Suppressor macrophage treated with lipopolysaccharide for 4 hours (primary cell): ENCODE measurements at regions not wholly inside any gene's neighbourhood (a gene's known extent, or its start where the extent isn't known, plus 50 kb on each side); places are given as distances from the start of the nearest gene placed in this dataset.
A peak's percentile ranks its signal among the peaks of the same experiment; 100 is the strongest.

Experiments used
- DNase-seq: peaks from one replicate; pipeline ENCODE4 v3.0.0-alpha.2; 2020

DNA sequence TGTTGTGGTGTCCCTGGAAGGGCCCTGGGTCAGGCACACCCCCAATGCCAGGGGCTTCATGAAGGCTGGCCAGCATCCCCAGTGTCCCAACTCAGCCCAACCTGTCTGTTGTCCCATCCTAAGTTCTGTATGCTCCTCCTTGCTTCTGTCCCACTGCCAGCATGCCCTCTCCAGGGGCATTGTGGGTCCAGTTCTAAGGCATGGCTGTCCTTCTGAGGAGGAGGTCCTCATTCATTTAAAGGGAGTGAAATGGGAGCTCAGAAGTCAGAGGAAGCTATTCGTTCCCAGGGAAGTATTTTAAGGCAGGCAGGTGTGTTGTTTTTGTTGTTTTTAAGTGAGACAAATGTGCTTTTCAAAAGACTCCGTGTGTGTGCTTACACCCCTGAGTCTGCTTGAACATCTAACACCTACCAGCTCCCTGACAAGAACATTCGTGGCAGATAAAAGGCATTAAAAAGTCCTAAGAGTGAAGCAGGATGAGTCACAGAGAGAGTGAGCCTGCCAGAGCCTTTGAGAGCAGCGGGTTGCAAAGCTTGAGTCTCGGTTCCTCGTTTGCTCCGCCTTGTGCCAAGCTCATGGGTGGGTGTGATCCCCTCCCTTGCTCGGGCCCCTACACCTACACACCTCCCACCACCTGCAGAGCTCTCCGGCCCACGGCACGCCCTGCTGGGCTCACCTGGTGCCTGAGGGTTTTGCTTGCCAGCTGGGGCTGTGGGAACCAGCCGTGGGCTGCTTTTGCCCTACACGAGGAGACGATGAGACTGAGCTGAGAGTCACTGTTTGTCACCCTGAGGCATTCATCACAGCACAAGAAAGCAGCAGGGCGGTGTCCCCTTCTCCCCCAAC, 183.4 kb upstream of the TOPAZ1 start:
- peak; percentile 27 for DNase-seq

DNA sequence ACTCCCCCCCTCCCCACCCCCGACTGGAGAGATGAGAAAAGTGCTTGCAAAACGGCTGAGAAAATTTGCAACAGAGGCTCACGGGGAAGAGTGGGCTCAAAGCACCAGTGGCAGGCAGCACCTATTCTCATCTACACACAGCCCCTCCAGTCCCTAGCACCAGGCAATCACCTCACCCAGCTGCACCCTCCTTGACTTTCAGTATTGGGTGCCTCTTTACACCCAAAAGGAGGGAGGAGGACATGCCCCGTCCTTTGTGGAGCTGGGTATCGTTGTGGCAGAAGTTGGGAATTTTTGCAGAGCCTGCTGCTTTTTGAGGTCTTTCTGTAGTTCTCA, 182.8 kb upstream of the TOPAZ1 start:
- no peak for DNase-seq

DNA sequence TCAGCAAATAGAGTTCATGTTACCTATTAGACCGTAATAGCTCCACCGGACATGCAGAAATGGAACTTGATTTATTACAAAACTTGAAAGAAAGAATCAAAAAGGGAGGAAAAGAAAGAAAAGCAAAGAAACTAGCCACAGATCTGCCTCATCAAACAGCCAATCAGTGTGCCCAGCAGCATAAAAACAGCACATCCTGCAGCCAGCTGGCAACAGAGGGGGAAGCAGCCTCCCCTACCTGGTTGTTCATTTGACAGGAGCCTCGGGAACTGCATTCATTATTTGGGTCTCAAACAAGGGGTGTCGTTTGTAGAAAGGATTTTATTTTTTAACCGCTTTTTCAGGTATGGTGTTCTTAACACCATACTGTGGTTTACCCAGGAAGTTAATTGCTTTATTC, 181.5 kb upstream of the TOPAZ1 start:
- no peak for DNase-seq

DNA sequence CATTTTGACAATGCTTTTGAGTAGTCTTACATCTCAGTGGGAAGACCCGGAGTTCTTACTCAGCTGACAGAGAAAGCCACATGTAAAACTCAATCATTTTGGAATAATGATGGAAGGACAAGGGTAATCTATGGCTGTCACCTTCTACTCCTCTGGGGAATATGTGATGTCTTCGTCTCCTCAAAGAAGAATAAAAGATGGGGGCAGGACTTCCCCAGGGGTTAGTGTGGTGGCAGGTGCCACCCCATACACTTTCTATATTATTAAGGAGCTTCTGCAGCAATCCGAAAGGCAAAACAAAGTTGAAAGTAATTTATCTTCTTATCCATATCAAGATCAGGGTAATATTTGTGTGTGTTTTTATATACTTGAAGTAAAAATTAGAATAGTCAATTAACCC, 180.4 kb upstream of the TOPAZ1 start:
- DNase-seq, result no peak

DNA sequence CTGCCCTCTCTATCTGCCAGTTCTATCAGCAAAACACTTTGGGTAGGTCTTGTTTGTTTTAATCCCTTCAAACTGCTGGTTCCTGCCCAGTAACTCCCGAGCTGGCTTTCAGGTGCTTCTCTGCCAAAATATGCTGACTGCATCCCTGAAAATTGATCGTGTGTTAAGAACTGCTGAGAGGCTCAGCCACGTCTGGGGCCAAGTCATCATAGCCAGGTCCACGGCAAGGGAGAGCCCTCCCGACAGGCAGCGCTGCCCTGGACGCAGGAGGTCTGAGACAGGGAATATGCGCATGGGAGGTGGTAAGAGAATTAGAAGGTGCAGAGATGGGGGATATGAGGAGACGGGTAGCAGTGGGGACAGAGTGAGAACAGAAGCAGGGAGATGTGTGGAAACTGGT, 179.7 kb upstream of the TOPAZ1 start:
- no peak for DNase-seq

DNA sequence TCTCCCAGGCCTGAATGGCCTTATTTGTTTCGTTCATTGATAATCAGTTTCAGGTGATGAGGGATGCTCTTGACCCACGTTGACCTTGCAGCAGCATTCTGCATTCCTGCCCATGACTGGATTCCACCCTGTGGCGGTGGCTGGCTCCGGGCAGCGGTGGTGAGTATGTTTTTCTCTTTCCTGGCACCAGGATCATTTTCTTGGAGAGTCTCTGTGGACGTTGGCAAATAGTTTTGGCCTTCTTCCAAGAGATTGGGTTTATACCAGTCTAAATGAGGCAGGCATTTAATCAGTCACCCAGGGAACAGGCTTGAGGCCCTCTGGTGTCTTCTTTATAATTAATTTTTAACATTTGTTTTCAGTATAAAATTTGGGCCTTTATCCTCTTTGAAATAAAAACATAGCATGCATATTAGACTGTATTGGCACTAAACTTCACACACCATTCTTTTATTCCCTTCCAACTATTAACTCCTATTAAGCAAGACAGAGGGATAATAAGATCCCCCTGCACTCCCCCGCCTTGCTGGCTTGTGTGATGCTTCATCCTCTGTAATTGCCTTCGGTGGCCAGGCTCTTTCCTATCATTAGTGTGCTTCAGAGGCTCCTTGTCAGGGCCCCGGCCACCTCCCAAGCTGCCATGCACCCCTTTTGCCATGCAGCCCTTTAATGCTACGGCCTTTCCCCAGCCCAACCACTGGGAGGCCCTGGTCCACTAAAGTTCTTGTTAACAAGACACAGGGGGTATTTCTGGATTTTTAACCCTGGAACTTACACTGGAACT, 176.2 kb upstream of the TOPAZ1 start:
- no peak for DNase-seq

DNA sequence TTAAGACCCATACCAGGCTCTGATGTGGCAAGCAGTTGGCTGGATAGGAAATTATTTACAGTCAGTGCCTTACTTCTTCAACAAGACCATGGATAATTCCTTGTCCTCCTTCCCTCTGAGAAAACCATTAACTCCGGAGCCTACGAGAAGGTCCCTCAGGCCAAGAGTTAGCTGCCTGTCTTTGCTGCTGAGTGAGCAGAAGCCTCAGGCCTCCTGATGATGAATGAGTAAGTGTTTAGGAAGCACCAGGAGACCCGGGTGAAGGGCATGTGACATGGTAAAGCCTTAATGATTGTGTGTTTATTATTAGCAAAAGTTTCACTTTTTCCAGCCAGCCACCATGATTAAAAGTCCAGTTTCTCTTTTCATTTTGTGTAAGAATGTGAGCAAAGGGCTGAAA, 174.9 kb upstream of the TOPAZ1 start:
- peak; percentile 22 for DNase-seq

DNA sequence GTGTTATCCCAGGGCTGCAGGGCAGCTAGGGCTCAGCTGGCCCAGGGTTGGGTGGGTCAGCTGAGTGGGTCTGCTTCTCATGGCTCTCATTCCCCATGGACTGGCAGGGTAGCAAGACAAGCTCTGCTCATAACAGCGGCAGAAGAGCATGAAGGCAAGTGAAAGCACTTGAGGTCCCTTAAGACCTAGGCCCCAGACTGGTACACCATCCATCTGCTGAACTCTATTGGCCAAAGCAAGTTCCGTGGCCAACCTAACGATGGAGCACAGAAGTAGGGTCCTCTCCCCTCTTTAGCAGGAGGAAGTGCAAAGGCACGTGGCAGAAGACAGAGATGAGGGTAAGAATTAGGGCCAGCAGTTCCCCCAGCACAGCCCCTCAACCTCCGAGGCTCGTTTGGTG, 174.3 kb upstream of the TOPAZ1 start:
- no peak for DNase-seq

DNA sequence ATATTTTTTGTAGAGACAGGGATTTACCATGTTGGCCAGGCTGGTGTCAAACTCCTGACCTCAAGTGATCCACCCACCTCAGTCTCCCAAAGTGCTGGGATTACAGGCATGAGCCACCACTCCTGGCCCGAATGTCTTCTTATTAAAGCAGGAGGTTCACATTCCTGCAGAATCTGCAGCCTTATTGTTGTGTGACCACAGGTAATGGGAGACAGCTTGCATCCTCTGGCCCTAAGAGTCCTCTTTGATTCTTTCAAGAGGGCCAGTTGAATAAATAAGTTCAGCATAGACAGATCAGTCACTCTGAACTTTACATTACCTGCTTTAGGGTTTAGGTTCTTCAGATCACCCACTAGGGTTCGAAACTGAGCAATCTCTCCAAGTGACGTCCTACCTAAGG, 172.9 kb upstream of the TOPAZ1 start:
- DNase-seq, result no peak

DNA sequence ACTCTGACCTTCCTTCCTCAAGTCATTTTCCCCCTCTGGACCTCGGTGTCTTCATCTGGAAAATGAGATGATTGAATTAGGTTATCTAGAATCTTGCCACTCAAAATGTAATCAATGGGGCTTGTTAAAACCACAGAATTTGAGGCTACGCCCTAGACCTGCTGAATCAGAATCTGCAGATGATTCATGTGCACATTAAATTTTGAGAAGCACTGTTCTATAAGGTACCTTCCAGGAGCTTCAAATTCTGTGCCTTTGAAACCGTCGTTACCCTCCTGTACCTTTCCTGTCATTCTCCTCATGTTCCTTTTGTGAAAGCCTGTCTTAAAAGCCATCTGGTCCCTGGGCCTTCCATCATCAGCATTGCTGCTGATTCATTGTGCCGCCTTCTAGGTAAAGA, 172.4 kb upstream of the TOPAZ1 start:
- DNase-seq, result no peak

DNA sequence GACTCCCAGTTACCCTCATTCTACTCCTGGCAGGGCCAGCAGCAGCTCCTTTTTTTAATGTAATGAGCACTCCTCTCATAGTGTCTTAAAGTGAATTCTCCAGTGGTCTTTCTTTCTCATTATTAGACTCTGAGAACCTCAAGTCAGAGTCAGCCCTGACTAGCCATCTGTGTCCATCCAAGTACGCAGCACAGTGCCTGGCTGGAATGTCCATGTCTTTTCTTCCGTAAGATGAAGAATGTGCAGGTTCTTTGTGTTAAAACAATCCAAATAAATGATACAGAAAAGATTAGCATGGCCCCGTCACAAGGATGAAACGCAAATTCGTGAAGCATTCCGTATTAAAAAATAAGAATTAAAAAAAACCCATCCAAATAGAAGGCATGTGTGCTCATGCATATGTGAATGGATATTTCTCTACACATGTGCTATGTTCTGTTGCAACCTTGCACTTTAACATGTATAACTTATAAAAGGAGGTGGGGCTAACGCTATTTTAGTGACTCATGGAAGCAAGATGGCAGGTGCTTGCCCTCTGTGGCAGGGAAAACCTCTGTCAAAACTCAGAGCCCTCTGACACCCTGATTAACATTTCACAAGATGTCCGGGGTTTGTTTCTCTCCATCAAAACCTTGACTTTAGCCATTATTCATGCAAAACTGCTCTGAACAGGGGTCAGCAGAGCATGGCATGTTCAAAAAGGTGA, 170.7 kb upstream of the TOPAZ1 start:
- DNase-seq, result no peak

DNA sequence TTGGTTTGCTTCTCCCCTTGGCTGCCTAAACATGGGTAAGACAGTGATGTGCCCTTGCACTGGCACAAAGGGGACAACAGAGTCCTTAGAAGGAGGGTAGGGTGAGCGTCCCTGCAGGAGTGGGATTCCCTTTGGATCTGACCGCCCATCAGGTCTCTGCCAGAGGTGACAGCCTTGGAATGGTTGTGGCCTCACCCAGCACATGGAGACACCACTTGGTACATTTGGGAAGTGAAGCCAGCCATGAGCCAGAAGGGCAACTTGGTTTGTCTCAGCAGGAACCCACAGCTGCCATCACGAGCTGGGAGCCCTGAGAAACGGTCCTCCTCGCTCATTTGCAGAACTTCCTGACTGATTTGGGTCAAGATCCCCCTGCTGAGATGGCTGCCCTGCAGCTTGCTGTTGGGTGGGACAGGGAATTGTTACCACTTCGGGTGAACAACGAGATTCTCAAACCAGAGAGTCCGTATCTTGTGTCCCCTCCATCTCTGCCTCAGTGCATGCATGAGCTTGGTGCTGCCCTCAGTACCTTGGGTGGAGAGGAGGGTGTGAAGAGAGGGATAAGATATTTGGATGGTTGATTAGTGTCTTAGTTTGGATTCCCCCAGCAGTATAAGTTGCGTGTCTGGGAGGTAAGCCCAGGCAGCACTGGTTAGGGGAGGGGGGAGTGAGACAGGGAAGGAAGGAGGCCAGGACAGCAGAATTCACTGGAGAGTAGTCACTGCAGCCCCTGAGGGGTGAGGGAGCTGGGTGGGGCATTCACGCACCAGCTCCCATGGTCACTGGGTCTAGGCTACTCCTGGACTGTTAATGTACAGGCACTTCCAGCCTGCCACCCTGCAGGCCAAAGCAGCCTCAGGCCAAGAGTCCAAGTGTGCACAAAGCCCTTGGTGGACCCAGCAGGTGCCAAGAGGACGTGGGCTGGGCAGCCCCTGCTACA, 168.8 kb upstream of the TOPAZ1 start:
- DNase-seq, result no peak

DNA sequence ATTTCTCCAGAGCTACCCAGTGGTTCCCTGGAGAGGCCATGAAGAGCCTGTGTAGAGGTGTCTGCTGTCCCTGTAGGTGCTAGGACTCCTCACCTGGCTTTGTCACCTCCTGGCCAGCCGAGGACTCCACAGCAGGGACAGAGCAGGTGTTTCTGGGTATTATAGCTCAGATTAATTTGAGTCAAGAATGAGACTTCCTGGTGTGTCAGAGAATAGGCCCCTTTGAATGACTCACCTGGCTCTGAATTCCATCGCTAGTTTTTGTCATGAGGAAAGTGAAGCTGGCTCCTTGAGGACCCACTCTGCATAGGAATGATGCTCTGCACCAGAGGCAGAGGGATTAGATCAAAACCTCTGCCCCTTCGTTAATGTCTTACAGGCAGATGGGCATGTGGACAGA, 167.5 kb upstream of the TOPAZ1 start:
- no peak for DNase-seq

DNA sequence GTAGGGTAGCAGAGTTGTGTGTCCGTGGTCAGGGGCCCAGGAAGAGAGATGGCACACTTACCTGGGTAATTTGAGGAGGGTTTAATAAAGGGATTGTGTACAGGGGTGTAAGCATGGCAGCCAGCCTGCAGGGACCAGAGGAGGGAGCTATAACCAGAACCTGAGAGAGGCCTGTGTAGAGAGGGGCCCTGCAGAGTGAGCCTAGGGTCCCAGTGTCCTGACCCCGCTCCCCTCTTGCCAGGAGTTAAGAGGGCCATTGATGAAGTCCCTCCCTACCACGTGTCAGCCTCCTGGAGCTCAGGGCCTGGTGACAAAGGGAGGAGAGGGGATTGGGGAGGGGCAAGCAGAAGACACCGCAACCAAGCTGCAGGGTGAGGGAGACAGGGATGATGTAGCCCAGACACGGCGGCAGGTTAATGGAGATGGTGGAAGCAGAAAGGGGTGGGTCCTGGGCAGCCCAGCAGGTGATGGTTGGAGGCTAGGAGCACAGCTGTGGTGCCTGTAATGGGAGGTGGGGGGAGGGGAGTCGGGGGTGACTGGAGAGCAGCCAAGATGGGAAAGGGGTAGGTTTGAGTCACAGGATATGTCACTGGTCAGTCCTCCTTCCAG, 165.4 kb upstream of the TOPAZ1 start:
- no peak for DNase-seq

DNA sequence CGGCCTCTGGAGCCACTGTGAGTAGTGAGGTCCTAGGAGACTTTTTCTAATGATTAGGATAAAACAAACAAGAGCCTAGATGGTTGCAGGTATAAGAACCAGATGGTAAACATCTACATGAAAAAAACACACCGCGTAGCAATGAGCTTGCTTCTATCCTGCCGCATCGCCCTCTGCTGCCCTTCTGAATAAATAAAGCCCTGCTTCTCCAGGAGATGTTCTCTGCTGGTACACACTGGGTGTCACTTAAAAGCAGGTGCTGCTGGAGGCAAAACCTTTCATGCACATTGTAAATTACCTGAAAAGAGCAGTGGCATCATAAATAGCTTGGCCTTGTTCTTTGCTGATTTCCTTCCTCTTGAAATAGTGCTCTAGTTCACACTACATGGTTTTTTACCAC, 164.4 kb upstream of the TOPAZ1 start:
- peak; percentile 6 for DNase-seq

DNA sequence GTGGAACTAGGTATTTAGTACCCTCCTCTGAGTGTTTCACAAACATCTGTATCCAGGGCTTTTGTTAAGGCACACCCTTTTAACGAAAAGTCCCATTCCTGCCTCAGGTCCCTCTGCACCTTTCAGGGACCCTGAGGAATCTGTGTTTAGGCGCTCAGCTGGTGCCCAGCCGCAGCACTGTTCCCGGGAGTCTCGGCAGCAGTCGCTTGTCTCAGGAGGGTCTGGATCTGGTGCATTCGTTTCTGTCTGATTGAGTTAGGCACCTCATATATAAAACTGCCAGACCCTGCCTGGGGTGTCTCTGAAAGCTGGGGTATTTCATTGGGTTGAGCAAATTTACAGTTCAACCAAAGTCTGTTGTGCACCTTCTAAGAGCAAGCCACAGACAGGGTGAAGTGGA, 162.8 kb upstream of the TOPAZ1 start:
- no peak for DNase-seq

DNA sequence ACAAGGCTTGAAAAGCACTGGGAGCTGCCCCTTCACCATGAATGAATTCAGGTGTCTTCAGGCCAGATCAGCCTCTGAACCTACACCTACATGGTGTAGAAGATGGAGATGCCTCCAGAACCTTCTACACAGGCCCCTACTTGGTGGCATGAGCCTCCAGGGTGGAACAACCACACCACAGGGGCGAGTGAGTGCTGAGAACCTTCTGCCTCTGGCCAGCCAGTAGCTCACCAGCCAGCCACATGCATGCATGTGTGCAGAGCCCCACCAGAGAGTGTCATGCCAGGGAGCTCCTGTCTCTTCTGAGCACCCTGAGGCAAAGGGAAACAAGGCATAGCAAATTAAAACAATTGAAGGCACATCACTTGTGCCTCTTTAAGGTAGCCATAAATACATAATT, 161.8 kb upstream of the TOPAZ1 start:
- DNase-seq, result no peak

DNA sequence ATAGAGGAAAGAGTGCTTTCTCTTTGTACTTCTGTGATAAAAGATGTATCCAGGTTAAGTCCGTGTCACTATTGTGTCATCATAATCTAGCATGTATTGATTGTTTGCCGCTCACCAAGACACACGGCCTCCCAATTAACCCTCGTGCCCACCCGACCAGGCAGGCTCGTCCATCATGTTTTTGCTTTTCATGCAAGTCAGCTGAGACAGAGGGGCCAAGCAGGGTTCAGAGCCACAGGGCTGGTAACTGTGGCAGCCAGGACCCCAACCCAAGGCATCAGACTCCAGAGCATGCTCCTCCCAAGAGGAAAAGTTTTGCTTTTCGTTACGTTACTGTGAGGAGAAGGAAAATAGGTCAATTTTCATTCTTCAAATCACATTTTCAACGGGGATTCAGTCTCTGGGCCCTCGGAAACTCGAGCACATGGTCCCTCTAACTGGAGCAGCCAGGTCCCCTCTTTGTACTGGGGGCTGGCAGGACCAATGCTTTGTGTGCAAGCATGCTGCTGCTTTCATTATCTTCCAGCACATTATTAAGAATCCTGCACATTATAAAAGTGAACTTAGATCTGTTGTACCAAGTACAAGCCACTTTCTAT, 161.1 kb upstream of the TOPAZ1 start:
- DNase-seq, result no peak

DNA sequence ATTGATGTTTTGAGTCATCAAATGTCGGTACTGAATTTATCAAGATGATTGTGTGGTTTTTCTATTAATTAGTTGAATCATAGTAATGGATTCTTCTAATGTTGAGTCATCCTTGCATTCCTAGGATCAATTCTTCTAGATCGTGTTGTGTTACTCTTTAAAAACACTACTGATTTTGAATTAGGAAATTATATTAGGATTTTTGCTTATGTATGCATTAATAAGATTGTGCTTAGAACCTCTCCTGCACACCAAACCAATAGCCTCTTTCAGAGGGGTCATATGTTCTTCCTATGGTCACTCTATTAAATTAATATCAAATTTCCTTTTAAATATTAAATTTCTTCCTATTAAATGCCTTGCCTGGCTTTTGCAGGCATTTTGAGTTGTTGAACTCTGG, 151.7 kb upstream of the TOPAZ1 start:
- no peak for DNase-seq

DNA sequence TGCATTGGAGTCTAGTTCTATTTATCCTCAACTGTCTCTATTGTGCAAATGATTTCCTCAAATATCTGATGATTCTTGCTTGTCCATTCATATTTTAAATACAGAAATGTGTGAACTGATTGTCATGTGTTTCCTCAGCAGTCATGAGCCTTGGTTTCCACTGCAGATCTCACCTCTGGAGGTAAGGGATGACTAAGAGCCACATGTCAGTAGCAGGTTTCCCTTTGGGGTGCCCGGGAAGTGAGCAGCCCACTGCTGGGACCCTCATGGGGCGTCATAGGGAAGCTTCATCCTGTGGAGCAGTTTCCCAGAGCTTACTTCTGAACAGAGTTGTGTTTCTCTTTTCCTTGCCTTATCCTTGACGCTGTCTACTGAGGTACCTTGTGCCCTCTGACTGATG, 149.2 kb upstream of the TOPAZ1 start:
- no peak for DNase-seq

DNA sequence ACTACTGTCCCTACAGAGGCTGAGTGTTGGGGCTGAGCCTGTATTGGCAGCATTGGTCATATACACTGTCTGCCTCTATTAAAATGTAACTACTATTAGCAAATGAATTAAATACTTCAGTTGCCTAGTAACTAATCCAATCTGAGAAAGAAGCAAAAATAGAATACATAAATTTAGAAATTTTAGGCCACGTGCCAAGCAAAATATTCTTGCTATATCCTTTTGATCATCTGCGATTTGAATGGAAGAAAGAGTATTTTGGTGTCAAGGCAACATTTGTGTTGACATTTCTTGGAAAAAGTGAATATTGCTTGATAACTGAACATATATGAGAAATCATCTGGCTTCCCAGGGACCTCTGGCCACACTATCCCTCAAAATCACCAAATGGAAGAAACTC, 148.2 kb upstream of the TOPAZ1 start:
- DNase-seq, result no peak
